NCI-H748 (cell line): ENCODE measurements at regions not wholly inside any gene's neighbourhood (a gene's known extent, or its start where the extent isn't known, plus 50 kb on each side); places are given as distances from the start of the nearest gene placed in this dataset.
"Not testable (repeated sequence)": the region's sequence is repeated elsewhere in the genome, so short reads cannot be mapped to it uniquely, and the experiment has no call there.

Experiments used
- DNase-seq: peaks from one replicate; lab custom pipeline; 2025; ENCODE audit not compliant: unreplicated experiment; lab: John Stamatoyannopoulos, UW

DNA sequence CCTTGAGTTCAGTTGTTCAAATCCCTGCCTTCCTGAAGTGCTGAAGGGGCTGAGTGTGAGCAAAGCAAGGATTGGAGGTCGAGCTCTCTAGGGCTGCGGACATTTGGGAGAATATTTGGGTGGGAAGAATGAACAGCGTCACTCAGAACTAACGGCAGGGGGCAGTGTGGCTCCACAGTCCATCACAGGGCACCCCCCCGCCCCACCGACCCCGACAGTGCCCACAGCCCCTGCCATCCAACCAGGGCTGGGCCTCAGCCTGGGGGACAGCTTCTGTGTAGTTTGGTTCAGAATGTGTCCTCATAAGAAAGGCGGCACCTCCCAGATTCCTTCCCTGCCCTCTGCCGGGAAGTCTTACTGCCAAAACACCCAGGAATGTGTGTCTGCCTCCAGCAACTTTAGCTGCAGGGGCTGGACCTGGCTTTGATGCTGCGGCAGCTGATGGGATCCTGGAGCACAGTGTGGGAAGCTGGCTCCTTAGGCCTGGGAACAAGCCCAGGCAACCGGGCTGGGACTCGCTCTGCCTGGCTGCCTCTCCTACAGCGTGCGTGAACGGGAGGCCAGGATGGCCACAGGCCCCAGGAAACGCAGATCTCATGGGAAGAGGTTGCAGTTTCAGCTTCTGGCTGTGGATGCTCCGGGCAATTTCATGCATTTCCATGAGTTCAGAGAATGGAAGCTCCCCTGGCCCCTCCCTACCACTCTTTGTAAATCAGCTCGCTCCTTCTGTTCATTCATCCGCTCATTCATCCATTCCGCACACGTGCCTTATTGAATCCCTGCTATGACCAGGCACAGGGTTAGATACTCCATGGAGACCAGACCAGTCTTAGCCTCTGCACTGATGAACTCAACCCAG, 104.9 kb upstream of the TMPRSS2 start:
- DNase-seq: peak; percentile 46

DNA sequence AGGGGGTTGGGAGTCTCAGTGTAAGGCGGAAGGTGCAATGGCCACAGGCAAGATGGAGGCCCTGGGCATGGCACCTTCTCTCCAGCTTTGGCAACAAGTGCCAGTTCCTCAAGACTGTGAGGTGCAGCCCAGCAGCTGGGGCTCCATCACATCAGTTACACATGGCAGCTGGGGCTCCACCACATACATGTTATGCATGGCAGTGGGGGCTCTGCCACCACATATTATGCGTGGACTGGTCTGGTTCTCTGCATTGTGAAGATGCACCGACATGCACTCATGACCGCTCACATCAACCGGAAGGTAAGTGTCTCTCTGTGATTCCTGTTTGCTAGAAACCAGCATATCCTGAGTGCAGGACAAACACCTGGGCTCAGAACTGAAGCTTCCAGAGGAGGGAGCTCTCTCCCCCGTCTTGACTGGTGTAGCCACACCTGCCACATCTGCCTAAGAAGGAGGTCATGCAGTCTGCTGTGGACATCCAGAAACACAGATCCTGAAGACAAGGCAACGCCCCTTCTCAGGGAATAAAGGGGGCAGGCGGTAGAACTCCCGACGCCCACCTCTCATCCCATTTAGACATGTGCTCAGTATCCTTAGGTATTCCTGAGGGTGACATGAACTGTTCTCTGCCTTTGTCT, 104.1 kb upstream of the TMPRSS2 start:
- DNase-seq: peak; percentile 78

DNA sequence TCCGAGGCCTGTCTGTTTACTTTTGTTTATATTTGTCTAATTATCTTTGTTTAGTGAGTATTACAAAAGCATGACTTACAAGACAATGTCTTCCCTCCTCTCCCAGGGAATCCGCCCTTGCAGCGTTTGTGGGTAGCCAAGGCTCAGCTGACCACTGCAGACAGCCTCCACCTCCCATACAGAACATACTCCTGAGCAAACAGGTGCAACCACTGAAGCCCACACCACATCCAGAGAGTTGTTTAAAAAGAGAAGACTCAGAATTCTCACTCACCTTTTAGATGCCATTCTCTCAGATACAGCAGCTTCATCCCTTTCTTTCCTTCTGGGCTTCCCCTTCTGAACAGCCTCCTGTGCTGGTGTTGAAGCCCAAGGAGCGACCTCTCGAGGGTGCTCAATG, 103.5 kb upstream of the TMPRSS2 start:
- no peak for DNase-seq

DNA sequence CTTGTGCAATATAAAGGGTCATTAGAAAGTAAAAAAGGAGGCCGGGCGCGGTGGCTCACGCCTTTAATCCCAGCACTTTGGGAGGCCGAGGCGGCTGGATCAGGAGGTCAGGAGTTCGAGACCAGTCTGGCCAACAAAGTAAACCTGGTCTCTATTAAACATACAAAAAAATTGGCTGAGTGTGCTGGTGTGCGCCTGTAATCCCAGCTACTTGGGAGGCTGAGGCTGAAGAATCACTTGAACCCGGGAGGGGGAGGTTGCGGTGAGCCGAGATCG, 102.8 kb upstream of the TMPRSS2 start:
- DNase-seq: not testable (repeated sequence)

DNA sequence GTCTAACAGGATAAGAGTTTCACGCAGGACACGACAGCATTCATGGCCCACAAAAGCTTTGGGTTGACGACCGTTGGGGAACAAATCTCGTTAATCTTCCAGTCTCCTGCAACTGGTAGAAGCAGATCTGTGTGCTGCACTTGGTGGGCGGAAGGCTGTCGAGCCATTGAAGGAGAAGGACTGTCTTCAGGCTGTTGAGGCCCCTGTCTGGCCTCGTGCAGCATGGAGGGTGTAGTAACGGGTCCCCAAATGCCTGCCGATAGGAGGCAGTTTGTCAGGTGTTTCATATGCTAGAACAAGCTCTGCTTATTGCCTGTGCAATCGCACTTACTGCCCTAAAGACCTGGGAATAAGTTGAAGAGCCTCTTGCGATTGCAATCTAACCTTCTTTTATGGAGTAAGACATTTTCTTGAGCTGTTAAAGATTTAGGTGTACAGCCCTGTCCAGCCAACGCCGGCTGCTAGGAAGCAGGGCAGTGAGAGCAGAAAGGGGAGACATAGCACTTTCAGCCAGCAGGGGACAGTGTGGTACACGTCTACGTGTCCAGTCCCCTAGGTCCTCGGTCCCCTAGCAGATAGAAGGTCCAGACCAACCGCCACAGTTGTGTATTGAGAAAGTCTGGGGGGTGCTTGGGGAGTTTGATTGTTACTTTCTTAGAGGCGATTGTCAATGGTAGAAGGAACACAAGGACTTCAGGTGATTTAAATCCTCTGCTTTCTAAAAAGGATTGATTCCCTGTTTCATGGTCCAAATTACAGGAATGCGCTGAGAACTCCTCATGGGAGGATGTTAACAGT, 102.3 kb upstream of the TMPRSS2 start:
- DNase-seq: peak; percentile 70

DNA sequence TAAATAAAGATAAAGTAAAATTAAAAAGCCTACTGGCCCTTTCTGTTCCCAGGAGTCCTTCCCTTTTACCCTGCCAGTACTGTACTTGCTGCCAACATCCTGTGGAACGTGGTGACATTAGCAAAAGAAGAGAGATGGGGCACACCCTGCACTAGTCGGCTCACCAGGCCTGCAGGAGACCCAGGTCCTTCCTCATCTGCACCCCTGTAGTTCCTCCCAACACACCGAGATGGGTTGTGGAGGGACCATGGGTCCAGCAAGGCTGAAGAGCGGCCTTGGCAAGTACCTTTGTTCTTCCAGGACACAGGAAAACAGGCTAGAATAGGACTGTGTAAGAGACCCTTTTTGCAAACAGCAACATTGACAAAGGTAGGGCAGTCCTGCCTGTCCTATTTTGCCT, 98.7 kb upstream of the TMPRSS2 start:
- DNase-seq: no peak

DNA sequence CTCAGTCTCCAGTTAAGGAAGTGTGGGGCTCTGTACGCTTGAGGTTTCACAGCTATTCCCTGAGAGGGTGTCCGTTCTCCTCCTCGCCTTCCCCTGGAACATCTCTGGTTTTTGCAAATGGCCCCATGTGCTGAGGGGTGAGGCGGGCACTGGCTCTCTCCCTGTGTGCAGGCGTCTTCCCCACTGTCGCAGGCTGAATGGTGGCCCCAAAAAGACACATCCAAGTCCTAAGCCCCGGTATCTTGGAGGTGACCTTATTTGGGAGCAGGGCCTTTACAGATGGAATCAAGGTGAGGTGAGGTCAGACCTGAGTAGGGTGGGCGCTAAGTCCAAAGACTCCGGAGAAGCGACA, 98.0 kb upstream of the TMPRSS2 start:
- no peak for DNase-seq

DNA sequence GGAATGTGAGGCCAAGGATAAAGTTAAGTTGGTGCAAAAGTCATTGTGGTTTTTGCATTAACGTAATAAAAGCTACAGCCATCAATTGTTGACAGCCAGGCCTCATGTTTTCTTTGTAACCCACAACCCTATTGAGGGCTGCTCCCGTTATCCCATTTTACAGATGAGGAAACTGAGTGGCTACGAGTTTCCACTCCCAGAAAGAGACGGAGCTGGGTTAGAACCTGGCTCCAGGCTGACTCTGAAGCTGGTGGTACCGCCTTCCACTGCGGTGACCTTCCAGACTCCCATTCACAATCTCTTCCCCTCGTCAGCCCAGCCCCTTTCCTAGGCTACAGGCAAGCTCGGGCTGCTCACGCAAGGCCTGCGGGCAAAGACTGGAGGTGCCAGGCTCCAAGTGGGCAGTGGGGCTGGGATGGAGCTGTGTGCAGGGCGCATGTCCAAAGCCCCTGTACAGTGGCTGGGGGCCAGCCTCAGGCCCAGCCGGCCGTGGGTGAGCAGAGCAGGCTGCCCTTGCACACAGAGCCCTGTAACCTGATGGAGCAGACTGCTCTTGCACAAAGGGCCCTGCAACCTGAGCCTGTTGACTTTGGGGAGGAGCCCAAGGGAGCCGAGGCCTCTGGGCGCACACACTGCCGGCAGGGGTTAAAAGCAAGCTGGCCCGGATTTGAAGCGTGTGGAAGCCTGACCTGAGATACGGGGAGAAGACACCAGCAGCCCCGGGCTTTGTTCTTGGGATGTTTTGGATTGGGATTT, 97.4 kb upstream of the TMPRSS2 start:
- DNase-seq: peak; percentile 49

DNA sequence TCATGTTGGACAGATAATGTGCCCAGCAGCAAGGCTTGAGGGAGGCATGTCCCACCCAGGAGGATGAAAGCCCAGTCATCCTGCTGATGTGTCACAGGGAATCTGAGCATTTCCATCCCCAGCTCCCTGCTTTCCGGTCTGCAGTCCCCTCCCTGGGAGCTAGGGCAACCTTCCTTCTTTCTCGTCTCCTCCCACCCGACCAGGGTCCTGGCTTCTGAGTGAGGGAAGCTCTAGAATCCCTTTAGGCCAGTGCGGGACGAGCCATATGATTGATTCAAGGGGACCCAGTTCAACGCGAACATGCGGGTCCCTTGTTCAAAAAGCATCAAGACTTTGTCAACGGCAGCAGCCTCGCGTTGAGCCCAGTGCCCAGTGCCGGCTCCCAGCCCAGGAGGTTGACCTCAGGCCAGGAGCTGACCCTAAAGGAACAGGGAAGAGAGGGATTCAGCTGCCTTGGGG, 96.7 kb upstream of the TMPRSS2 start:
- DNase-seq: no peak

DNA sequence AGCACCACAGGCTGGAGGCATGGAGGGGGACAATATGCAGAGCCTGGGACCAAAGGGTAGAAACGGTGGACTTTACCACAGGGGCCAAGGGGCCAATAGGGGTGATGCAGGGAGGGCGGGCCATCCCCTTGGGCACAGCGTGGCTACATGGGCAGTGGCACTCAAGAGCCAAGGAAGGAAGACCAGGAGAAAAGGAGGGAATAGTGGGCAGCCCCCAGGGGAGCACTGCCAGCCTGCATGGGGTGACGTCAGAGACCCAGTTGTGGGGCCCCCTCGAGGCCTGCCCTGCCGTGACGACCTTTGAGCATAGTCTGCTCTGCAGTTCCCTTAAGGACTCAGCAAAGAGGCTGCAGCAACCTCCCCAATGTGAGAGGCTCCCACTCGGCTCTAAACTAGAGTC, 95.5 kb upstream of the TMPRSS2 start:
- DNase-seq: no peak

DNA sequence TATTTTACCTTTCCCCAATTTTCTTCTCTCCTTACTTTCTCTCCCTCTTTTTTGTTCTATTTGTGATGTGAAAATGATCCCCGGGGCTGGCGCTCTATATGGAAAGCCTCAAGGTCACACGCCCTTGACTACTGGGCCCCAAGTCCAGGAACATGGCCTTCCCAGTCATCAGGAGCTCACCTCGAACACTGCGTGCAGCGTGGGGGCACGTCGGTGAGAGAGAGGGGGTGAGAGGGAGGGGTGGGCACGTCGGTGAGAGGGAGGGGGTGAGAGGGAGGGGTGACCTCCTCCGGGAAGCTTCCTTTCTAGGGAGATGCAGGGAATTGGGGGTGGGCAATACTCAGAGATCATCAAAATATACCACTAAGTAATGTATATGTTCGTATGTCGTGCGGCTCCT, 94.6 kb upstream of the TMPRSS2 start:
- DNase-seq: no peak

DNA sequence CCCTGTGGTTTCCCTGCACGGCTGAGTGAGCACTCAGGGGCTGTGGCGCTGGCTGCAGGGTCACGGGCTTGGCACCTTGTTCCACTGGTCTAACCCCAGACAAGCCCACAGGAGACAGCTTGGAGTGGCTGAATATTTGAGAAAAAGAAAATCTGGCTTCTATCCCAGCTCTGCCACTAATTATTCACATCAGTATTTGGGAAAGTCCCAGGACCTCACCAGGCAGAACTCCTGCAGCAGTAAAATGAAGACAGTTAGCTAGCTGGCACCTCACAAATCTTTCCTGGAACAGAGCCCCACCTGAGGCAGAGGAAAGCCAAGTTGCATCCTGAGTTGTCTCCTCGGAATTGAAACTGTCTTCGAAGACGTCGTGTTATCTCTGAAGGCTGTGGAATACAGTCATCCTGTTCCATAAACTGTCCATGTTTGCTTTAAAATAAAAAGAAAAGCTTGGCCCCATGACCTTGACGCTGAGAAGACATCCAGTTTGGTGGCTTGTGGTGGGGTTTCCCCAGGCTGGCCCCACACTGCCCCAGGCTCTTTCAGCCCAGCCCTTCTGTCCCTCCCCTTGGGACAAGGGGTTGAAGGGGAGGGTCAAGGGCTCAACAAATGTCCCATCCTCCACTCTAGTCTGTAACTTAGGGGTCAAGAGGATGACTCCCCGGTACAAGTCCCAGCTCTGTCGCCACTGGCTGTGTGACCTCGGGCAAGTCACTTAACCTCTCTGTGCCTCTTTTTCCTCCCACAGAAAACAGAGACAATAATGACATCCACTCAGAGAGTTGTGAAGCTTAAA, 93.8 kb upstream of the TMPRSS2 start:
- DNase-seq: no peak

DNA sequence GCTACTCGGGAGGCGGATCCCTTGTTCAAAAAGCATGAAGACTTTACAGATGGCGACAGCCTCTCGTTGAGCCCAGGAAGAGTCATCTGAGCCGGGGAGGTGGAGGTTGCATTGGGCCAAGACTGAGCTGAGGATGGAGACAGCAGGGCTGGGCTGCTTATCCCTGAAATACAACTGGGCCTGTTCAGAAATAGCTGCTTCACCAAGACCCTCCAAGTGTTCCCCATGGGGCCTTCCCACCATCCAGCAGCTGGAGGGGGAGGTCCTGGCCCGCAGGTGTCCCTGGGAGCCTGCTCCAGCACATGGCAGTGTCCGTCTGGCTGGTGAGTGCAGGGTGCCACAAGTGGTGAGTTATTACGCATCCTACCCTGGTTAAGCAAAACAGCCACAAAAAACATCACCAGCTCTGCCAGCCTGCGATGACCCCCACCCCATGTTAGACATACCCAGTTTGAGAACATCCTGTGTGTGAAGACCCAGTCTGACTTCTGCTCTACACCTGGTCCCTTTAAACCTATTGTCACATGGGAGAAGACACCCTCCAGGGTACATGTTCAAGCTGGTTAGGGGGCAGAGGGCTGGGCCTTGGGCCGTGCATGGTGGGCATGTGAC, 93.1 kb upstream of the TMPRSS2 start:
- no peak for DNase-seq

DNA sequence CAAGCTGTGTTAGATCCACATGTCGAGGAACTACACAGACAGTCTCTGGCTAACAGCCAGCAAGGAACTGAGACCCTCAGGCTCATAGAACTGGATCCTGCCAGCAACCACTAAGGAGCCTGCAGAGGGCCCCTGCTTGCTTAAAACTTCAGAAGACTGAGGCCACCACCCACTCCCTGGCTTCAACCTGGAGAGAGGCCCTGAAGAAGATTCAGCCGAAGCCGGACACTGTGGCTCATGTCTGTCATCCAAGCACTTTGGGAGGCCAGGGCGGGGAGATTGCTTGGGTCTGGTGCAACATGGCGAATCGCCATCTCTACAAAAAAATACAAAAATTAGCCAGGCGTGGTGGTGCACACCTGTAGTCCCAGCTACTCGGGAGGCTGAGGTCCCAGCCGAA, 92.6 kb upstream of the TMPRSS2 start:
- DNase-seq: no peak

DNA sequence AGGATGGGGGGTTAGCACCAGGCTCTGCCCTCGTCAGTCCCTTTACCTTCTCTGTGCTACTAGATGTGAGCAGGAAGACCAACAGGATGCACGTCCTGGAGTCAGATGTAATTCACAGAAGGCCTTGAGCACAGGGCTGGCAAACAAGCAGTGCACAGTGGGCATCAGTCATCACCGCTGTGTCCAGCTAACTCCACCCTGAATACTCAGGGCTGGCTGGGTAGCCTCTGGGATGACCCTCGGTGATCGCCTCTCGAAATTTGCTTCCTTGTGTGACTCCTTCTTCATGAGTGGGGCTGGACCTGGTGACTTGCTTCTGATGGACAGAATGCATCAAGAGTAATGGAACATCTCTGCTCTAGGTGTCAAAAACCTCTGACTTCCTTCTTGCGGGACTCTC, 92.2 kb upstream of the TMPRSS2 start:
- no peak for DNase-seq

DNA sequence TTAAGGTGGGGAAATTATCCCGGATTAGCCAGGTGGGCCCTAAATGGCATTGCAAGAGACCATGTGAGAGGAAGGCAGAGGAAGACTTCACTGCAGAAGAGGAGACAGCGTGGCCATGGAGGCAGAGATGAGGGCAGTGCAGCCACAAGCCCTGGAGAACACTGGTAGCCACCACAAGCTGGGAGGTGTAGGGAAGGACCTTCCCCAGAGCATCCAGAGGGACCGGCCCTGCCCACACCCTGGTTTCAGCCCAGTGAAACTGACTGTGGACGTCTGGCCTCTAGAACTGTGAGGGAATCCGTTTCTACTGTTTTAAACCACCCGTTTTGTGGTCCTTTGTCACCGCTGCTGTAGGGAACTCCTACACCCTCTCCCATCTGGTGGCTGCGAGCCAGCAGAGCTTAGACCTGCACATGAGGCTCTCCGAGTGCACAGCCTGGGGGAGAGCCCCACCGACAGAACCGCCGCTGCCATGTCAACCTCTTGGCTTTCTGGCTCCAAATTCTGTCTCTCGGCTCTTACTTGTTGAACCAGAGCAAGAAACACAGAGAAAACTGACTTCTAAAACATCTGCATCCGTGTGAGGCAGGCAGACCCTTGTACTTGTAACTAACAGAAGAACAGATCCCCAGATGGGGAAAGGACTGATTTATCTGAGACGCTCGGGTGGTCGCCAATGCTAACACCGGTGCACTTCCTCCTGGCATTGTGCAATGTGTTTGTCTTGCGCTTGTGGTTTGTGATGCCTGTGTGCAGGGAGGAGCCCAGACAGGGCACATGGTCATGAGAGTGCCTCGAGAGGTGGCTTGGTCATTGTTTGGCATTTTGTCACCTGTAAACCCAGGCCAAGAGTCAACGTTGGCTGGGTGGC, 90.8 kb upstream of the TMPRSS2 start:
- peak; percentile 5 for DNase-seq

DNA sequence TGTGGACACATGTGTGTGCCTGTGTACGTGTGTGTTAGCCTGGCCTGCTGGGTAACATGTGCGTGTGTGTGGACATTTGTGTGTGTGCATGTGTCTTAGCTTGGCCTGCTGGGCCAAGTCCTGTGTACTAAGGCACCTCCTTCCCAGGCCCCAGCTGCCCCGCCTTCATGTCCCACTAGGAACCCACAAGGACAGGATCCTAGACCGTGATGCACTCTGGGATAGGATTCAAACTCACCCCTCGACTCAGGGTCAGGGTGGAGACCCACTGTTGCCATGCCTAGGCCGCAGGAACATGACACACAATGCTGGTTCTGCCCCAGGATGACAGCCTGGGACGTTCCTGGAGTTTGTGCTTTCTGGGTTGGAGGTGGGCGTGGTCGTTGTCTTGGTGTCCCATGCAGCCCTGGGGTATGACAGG, 89.9 kb upstream of the TMPRSS2 start:
- DNase-seq: no peak

DNA sequence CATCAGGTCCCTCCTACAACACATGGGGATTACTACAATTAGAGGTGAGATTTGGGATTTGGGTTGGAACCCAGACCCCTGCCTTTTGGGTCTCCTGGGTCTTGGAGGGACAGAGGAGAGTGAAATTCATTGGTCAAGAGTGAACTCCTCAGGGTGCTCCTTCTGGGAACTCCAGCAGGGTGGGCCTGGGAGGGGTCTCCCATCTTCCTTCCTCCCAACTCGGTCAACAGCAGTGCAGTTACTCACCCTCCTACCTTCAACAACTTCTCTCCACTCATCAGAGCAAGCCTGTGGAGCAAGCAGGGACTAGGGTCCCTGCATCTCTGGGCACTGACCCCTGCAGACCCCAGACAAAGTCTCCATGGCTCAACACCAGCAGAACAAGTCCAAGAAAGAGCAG, 89.3 kb upstream of the TMPRSS2 start:
- no peak for DNase-seq

DNA sequence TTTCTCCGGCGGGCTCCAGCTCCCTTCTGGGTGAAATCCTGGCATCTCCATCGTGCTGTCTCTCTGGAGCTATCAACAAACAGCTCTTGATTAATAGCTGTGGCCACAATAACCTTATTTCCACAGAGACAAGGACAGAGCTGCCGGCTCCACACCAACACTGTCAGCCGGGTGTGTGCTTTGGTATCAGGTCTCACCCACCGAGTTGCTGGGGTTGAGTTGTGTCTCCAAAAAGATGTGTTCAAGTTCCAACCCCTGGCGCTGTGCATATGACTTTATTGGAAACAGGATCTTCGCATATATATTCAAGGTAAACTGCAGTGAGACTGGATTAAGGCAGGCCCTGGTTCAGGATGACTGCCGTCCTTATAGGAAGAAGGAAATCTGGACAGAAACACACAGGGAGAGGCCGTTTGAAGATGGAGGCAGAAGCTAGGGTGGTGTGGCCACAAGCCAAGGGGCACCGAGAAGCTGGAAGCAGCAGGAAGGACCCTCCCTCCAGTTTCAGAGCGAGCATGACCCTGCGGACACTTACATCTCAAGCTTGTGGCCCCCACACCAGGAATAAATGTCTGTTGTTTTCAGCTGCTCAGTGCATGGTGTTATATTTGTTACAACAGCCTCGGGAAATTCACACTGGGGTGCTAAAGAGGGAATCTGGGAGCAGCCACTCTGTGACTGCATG, 88.4 kb upstream of the TMPRSS2 start:
- no peak for DNase-seq
